Calu3 (cell line): ENCODE measurements at regions not wholly inside any gene's neighbourhood (a gene's known extent, or its start where the extent isn't known, plus 50 kb on each side); places are given as distances from the start of the nearest gene placed in this dataset.

Experiments
- BruUV-seq: library from RNA; stranded (reverse); fragments of 400-500 nt; replicated peaks from 2 replicates; lab custom pipeline; 2021; lab: Mats Ljungman, UMichigan
- CTCF ChIA-PET: fragments of 300-600 bp; sonication (Branson Sonifier 250); formaldehyde crosslinking; loops from one replicate; lab custom pipeline; 2022; ENCODE audit warnings: antibody characterized with exemption; lab: Charles Lee
- DNase-seq: peaks from one replicate; pipeline ENCODE4 v3.0.0; 2022
- H3K27ac Mint-ChIP-seq: one replicate; pipeline ENCODE4 v1.8.0; 2022; ENCODE audit warnings: mixed read lengths; ENCODE audit not compliant: unreplicated experiment
- H3K27me3 Mint-ChIP-seq: one replicate; pipeline ENCODE4 v1.8.0; 2022; ENCODE audit warnings: mixed read lengths; ENCODE audit not compliant: unreplicated experiment
- H3K36me3 Mint-ChIP-seq: one replicate; pipeline ENCODE4 v1.8.0; 2022; ENCODE audit warnings: mild to moderate bottlenecking, moderate library complexity, mixed read lengths; ENCODE audit not compliant: insufficient read depth, unreplicated experiment
- H3K4me1 Mint-ChIP-seq: one replicate; pipeline ENCODE4 v1.8.0; 2022; ENCODE audit warnings: mild to moderate bottlenecking, low read depth, mixed read lengths; ENCODE audit not compliant: unreplicated experiment
- H3K4me3 Mint-ChIP-seq: one replicate; pipeline ENCODE4 v1.8.0; 2022; ENCODE audit warnings: mild to moderate bottlenecking, low read depth, moderate library complexity, mixed read lengths; ENCODE audit not compliant: unreplicated experiment
- H3K9me3 Mint-ChIP-seq: one replicate; pipeline ENCODE4 v1.8.0; 2022; ENCODE audit warnings: low read depth, mixed read lengths; ENCODE audit not compliant: unreplicated experiment
- CTCF ChIP-seq: fragments of 200-600 bp; IDR thresholded peaks from one replicate; pipeline ENCODE4 v1.8.0; 2022; ENCODE audit warnings: antibody characterized with exemption; ENCODE audit not compliant: unreplicated experiment
- intact Hi-C: fragments of 100-400 bp; cut with micrococcal nuclease; formaldehyde crosslinking; loops from one replicate; pipeline ENCODE4 v1.10.0; 2022; ENCODE audit not compliant: unreplicated experiment

GRCh38 chr2:161048317-161048716, 111.9 kb upstream of the TANK start:
- TF ChIP-seq CTCF: no peak
- CTCF ChIA-PET: no interaction called here
- Mint-ChIP-seq H3K36me3 (no peaks in the 10 kb centered on the region), H3K9me3 (no peaks in the 10 kb centered on the region), H3K27ac (no peak overlapping the region), H3K4me3 (no peak overlapping the region), H3K4me1 (peaks cover 7% of the 10 kb centered on the region), H3K27me3 (peaks cover 54% of the 10 kb centered on the region)
- intact Hi-C loops: no loop called here
- no peak for DNase-seq
- no TSS peak for BruUV-seq

- Mint-ChIP-seq H3K36me3 (no peaks in the 10 kb centered on the region), H3K4me3 (no peak overlapping the region), H3K27ac (no peak overlapping the region), H3K4me1 (no peaks in the 10 kb centered on the region), H3K27me3 (peaks cover 63% of the 10 kb centered on the region), H3K9me3 (no peaks in the 10 kb centered on the region)
- BruUV-seq: no TSS peak
- TF ChIP-seq CTCF: no peak
- CTCF ChIA-PET: interaction anchor here (1.0 kb wide), 1 partner anchor 12 kb away, joined by 5 read pairs; no protein-coding TSS in a partner anchor
- no peak for DNase-seq
- intact Hi-C loops: no loop called here
Observed at GRCh38 chr2:161049559-161049958, 110.7 kb upstream of the TANK start.

DNA sequence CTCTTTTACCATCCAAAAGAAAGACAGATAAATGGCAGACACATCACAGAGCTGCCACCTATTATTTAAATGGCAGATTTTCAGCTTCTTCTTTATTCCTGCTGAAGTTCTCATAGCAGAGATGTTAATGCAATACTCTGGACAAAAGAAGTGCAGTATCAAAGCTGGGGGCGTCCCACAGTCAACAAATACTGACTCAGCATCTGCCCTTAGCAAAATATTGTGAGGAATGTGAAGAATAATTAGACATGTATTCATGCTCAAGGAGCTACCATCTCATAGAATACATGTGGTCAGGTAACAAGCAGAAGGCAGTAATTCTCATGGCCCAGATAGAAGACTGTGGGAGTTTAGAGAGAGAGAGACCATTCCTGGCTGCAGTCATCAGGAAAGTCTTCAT, 108.0 kb upstream of the TANK start:
- H3K4me3 Mint-ChIP-seq: no peak overlapping the region
- CTCF ChIA-PET: no interaction called here

GRCh38 chr2:161055289-161055688, 104.9 kb upstream of the TANK start:
- no peak for DNase-seq
- peaks cover 50% of the 10 kb centered on the region for H3K27me3 Mint-ChIP-seq
- TF ChIP-seq CTCF: no peak
- CTCF ChIA-PET: no interaction called here
- BruUV-seq: no TSS peak
- H3K27ac Mint-ChIP-seq: no peak overlapping the region
- H3K4me3 Mint-ChIP-seq: no peak overlapping the region
- H3K9me3 Mint-ChIP-seq: no peaks in the 10 kb centered on the region
- intact Hi-C loops: no loop called here
- no peaks in the 10 kb centered on the region for H3K4me1 Mint-ChIP-seq
- H3K36me3 Mint-ChIP-seq: no peaks in the 10 kb centered on the region

More for the DNA sequence above, 108.0 kb upstream of the TANK start:
- Mint-ChIP-seq H3K27me3 (peaks cover 59% of the 10 kb centered on the region), H3K4me1 (no peaks in the 10 kb centered on the region), H3K27ac (no peak overlapping the region), H3K36me3 (no peaks in the 10 kb centered on the region), H3K9me3 (no peaks in the 10 kb centered on the region)
- TF ChIP-seq CTCF: no peak
- intact Hi-C loops: no loop called here
- DNase-seq: no peak
- no TSS peak for BruUV-seq
